ENCODE measurements at regions not wholly inside any gene's neighbourhood (a gene's known extent, or its start where the extent isn't known, plus 50 kb on each side); places are given as distances from the start of the nearest gene placed in this dataset.

GRCh38 chr5:101424530-101425175 is 521.6 kb upstream of the ST8SIA4 start:
- H3K4me3 ChIP-seq (replicated peaks in 1 of 3; ENCODE audit: insufficient read depth in 1 of 3, low read depth in 1 of 3, low read length in 3 of 3), result no peak overlapping the region
- H3K9me1 ChIP-seq (replicated peaks; ENCODE audit: control insufficient read depth, extremely low read depth, insufficient read depth, low read length), result no peaks in the 10 kb centered on the region
- no peaks in the 10 kb centered on the region for H3K36me3 ChIP-seq (ENCODE audit: control insufficient read depth in 2 of 2, extremely low read depth in 1 of 2, insufficient read depth in 2 of 2, low read length in 2 of 2)
- DNase-seq (ENCODE audit: low read depth, low spot score) (peak; percentile 50), FAIRE-seq (no peak)
- no peak overlapping the region for H2AFZ ChIP-seq (ENCODE audit: low read depth, low read length)
- no peak overlapping the region for H3K9ac ChIP-seq (replicated peaks; ENCODE audit: extremely low read depth, insufficient read depth, low read length)
- H3K79me2 ChIP-seq (ENCODE audit: control insufficient read depth, insufficient read depth, low read length), result no peaks in the 10 kb centered on the region
- no peaks in the 10 kb centered on the region for H3K9me3 ChIP-seq (replicated peaks; ENCODE audit: control insufficient read depth, insufficient read depth, low read length)
- ChIA-PET CTCF (no interaction called here), POLR2A (no interaction called here)
- H3K4me1 ChIP-seq (ENCODE audit: control insufficient read depth, extremely low read depth, insufficient read depth, low read length), result no peaks in the 10 kb centered on the region
- H3K27ac ChIP-seq (ENCODE audit: insufficient read depth, low read depth, low read length), result no peak overlapping the region
- intact Hi-C loops (cut with micrococcal nuclease), result no loop called here
- no peak overlapping the region for H3K4me2 ChIP-seq (ENCODE audit: insufficient read depth, low read length)
- dilution Hi-C loops (cut with MboI; ENCODE audit: extremely low pct_ligation_motif_present, low sequenced_read_pairs), result no loop called here
- no TSS peak for BruUV-seq (replicated peaks)
- H3K27me3 ChIP-seq (ENCODE audit: control insufficient read depth in 2 of 2, insufficient read depth in 2 of 2, low read length in 2 of 2), result no peaks in the 10 kb centered on the region
- TF ChIP-seq MYC (IDR thresholded peaks at IDR 0.05; ENCODE audit: low read depth, low read length) (no peak), GATA2 (IDR thresholded peaks at IDR 0.05; ENCODE audit: insufficient read depth, insufficient read length, low read depth, low read length) (no peak), CTCF (IDR thresholded peaks at IDR 0.05; ENCODE audit: extremely low read depth in 1 of 2, insufficient read depth in 1 of 2, low read depth in 1 of 2, low read length in 2 of 2) (no peak), POLR2AphosphoS5 (IDR thresholded peaks at IDR 0.05; ENCODE audit: insufficient read depth, low read depth, low read length) (no peak), EZH2 (IDR thresholded peaks at IDR 0.05; ENCODE audit: borderline replicate concordance, low read depth, low read length, severe bottlenecking) (no peak), MAX (IDR thresholded peaks at IDR 0.05; ENCODE audit: insufficient read depth, insufficient read length) (no peak), JUN (IDR thresholded peaks at IDR 0.05; ENCODE audit: borderline replicate concordance, insufficient read depth, insufficient read length, low read depth) (no peak), FOS (IDR thresholded peaks at IDR 0.05; ENCODE audit: borderline replicate concordance, insufficient read depth, low read length) (no peak), POLR2A (IDR thresholded peaks at IDR 0.05; ENCODE audit: low read depth, low read length) (no peak)
- no peaks in the 10 kb centered on the region for H4K20me1 ChIP-seq (replicated peaks; ENCODE audit: control insufficient read depth, extremely low read depth, insufficient read depth, low read length)
